ENCODE measurements at regions not wholly inside any gene's neighbourhood (a gene's known extent, or its start where the extent isn't known, plus 50 kb on each side); places are given as distances from the start of the nearest gene placed in this dataset.
"Not testable (repeated sequence)": the region's sequence is repeated elsewhere in the genome, so short reads cannot be mapped to it uniquely, and the experiment has no call there.

- DNase-seq (ENCODE audit: low spot score); ATAC-seq: not testable (repeated sequence)
These were observed 252.1 kb downstream of the ENC1 start for GRCh38 chr5:74388411-74388810.

DNA sequence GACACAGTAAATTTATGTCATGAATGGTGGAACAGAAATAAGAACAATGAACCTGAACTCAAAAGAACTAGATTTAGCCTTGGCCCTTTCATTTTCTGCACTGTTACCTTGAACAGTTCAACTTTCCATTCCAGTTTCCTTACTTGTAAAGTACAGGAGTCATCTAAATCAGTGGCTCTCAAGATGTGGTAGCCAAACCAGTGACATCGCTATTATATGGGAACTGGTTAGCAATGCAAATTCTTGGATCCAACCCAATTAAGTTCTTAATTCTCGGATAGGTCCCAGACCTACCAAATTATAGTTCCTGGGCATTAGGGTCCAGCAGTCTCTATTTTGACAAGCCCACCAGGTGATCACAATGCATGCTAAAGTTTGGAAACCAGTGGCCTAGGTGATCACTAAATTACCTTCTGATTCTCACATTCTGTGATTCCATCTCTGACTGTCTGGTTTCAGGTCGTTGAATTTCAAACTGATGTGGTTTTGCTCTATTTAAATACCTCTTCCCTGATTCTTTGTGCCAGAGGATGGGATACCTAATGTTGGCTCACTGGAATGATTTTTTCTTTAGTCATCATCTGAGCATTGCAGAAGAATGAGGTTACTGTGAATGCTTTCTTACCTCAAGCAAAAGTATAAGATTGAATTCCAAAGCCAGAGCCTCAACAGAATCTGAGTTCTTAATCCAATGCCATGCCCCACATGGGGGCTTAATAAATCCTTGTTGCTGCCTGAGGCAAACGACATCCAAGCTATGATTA is 253.8 kb downstream of the ENC1 start:
- no peak for DNase-seq (ENCODE audit: low spot score)
- ATAC-seq: no peak

GRCh38 chr5:74384851-74385250 is 255.7 kb downstream of the ENC1 start:
- DNase-seq (ENCODE audit: low spot score) (no peak), ATAC-seq (no peak)

GRCh38 chr5:74382987-74383593 is 257.4 kb downstream of the ENC1 start:
- ATAC-seq (peak; percentile 28), DNase-seq (ENCODE audit: low spot score) (no peak)

DNA sequence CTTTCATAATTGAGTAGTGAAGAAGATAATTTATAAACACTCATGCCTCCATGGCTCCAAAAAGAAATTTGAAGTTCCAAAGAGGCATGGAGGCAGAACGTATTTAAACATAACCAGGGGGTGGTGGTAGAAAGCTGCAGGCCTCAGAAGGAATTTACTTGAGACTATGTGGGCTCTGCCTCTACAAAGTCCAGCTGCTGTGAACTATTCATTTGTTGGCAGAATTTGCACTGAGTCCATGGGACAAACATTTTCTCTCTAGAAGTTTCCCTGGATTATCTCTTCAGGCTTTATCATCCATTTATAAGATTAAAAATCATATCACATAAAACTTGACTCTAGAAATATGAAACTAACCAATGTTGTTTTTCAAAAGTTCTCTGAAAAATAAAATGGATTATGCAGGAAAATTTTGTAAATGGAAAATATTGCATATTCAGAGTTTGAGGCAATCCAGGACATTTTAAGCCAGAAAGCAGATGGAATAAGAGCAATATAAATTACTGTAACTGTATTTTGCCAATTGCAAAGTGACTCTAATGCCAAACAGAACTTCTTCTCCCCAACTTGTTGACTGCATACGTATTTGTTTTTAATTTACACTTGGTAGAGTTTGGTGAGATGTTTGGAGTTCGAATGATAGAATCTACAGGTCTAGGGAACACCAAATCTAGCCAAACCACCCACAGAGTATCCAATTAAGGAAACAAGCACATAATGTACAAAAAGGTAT is 258.2 kb downstream of the ENC1 start:
- ATAC-seq: no peak
- DNase-seq (ENCODE audit: low spot score): no peak

DNA sequence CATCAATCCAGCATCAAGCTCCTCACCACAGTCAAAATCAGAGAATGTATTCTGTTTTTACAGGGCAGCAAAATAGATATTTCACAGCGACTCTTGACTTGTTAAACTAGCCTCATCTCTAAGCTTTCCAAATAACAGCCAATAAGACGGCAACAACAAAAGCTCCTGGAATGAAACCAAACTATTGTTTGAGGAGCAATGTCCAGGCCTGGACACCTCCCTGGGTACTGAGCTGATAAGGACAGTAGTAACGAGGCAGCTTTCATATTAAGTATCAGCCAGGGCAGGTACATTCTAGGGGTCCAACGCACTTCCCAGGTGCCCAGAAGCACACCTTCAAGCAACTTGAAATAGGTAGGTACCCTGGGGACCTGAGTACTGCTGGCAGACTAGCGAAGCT is 260.3 kb downstream of the ENC1 start:
- DNase-seq (ENCODE audit: low spot score) (no peak), ATAC-seq (peak; percentile 76)

GRCh38 chr5:74378464-74378863 is 262.1 kb downstream of the ENC1 start:
- DNase-seq (ENCODE audit: low spot score) (no peak), ATAC-seq (no peak)

DNA sequence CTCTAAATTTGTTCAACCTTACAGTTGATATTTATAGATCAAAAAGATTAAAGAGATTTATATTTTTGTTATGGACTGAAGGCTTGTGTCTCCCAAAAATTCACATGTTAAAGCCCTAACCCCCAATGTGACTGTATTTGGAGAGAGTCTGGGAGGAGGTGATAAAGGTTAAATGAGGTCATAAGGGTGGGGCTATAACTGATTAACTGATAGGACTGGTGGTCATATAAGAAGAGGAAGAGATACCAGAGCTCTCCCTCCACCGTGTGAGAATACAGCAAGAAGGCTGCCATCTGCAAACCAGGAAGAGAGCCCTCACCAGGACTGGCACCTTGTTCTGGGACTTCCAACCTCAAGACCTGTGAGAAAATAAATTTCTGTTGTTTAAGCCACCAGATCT is 264.3 kb downstream of the ENC1 start:
- no peak for ATAC-seq
- DNase-seq (ENCODE audit: low spot score): no peak

- ATAC-seq: no peak
- DNase-seq (ENCODE audit: low spot score): no peak
These were observed 265.3 kb downstream of the ENC1 start for GRCh38 chr5:74375271-74375670.

DNA sequence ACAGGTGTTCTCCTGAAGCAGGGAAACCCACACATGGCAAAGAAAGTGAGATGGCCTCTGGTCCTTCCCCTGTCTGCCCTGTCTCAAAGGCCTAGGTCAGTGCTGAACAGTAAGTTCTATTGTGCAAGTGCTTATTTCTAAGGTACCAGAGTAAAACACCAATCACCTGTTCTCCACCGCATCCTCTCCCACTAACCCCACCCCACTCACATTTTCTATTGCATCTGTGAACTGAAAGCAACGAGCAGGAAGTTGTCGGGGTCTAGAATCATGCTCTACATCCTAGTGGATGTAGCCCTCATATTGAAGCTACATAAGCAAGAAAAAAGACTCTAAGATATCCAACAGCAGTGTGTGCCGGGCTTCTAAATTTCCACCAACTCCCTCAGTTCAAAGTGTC is 265.9 kb downstream of the ENC1 start:
- DNase-seq (ENCODE audit: low spot score) (no peak), ATAC-seq (no peak)

DNA sequence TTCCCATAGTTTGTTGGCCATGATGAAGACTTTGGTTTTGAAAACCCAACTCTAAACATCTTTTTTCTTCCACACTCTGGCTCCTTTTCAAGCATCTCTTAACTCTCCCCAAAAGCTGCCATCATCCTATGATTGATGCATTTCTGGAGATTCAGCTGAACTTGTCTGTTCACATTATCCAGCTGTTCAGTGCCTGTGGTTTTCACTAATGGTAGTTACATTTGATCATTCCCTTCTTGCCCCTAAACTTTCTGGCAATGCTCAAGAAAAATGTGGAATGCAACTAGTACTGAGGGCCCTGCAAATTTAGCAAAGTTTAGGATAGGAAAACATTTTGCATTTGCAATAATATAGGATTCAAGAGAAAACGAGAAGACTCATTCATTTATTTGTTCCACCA is 267.5 kb downstream of the ENC1 start:
- ATAC-seq (no peak), DNase-seq (ENCODE audit: low spot score) (no peak)

- no peak for DNase-seq (ENCODE audit: low spot score)
- ATAC-seq: no peak
These were observed 267.9 kb downstream of the ENC1 start for GRCh38 chr5:74372502-74373064.

GRCh38 chr5:74372051-74372450 is 268.5 kb downstream of the ENC1 start:
- no peak for DNase-seq (ENCODE audit: low spot score)
- ATAC-seq: no peak

DNA sequence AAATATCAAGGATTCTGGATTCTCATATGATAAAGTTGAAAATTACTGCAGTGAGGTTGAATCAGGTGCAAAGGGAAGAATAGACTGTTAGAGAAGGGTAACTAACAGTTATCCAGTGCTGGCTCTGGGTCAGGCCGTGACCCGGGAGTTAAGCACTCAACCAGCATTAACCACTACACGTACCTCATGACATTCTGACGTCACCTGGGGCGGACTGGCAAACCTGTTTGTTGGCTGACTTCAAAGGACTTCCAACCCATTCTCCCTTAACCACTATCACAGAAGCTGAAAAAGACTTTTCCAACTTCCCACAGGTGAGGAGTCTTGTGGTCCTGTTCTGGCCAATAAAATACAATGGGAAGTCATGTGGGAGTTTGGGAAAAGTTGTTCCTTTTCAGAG is 268.9 kb downstream of the ENC1 start:
- ATAC-seq (no peak), DNase-seq (ENCODE audit: low spot score) (no peak)

- ATAC-seq (no peak), DNase-seq (ENCODE audit: low spot score) (no peak)
These were observed 270.4 kb downstream of the ENC1 start for GRCh38 chr5:74370168-74370567.

DNA sequence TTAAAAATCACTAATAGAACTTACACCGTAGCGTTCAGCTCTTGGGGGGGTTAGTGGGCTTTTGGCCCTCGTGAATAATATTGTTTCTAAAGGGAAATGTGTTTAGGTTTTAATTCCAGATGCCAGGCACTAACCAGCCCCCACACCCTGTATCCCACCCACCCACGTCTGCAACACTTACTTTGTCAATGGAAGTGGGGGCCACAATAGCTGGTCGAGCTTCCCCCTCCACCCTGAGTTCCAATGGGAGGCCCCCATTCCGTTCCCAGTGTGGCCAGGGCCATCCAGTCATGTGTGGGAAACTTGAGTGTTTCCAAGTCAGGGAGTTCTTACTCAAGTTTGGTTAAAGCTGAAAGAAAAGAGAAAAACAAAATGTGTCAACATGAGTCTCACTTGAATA is 271.4 kb downstream of the ENC1 start:
- ATAC-seq: no peak
- DNase-seq (ENCODE audit: low spot score): no peak

DNA sequence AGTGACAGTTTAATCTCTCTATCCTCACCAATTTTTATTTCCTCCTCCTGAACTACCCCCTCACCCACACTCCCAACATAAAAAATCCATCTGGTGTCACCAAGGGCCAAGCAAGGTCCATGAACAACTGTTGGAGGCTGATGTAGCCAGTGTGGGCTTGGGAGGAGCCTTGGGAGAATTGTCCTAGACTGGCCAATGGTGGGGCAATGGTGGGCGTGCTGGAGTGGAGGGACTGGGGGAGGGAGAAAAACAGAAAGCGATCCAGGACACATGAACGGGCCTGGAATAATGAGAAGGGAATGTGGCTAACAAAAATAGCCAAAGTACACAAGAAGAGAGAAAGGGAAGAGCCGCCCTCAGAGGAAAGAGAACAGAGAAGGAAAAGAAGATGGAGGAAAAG is 272.6 kb downstream of the ENC1 start:
- no peak for DNase-seq (ENCODE audit: low spot score)

DNA sequence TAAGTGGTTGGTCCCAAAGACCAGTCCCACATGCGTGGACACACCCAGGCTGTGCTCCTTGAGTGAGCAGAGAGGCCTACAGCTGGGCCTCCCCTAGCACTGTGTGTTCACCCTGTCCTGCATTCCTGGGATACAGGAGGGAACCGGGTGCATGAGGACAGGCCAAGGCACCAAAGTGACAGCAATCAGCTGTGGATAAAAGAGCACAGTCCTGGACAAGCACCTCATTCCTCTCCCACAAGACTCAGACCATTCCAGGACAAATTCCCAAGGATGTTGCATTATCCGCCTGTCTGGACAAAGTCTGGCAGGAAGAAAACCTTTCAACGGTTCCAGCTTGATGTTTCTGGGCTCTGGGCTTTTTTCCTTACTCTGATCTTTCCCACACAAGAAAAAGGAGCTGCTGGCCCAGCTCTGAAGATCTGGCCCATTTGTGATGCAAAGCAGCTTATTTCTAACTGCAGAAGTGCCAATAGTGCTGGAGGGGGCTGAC is 273.2 kb downstream of the ENC1 start:
- DNase-seq (ENCODE audit: low spot score): no peak
- no peak for ATAC-seq

More for the DNA sequence above, 272.6 kb downstream of the ENC1 start:
- no peak for ATAC-seq

GRCh38 chr5:74365723-74366122 is 274.8 kb downstream of the ENC1 start:
- ATAC-seq (no peak), DNase-seq (ENCODE audit: low spot score) (no peak)

- DNase-seq (ENCODE audit: low spot score): no peak
- ATAC-seq: no peak
These were observed 276.0 kb downstream of the ENC1 start for GRCh38 chr5:74364507-74364906.

- DNase-seq (ENCODE audit: low spot score): no peak
- ATAC-seq: no peak
These were observed 276.8 kb downstream of the ENC1 start for GRCh38 chr5:74363603-74364205.

Data from left lobe of liver (tissue), 2 donors.